H9 (cell line): ENCODE measurements at regions not wholly inside any gene's neighbourhood (a gene's known extent, or its start where the extent isn't known, plus 50 kb on each side); places are given as distances from the start of the nearest gene placed in this dataset.

ENCODE experiments used
- DNase-seq: peaks from one replicate; pipeline ENCODE4 v3.0.0-alpha.2; 2017
- H2AFZ ChIP-seq: one replicate; pipeline ENCODE4 v1.6.1; 2013; ENCODE audit warnings: mild to moderate bottlenecking, low read length, control low read depth, moderate library complexity
- H2AK5ac ChIP-seq: 2 replicates; pipeline ENCODE4 v1.6.1; 2013; ENCODE audit warnings: low read length, control low read depth, mixed read lengths; ENCODE audit not compliant: insufficient read length
- H2BK120ac ChIP-seq: one replicate; pipeline ENCODE4 v1.6.1; 2013; ENCODE audit warnings: low read depth, mild to moderate bottlenecking, low read length, control low read depth, inconsistent platforms; ENCODE audit not compliant: poor library complexity, severe bottlenecking
- H2BK12ac ChIP-seq: 2 replicates; pipeline ENCODE4 v1.6.1; 2013; ENCODE audit warnings: low read length, control low read depth, mixed read lengths, low read depth; ENCODE audit not compliant: insufficient read length
- H2BK15ac ChIP-seq: 2 replicates; pipeline ENCODE4 v1.6.1; 2013; ENCODE audit warnings: low read depth, low read length, control low read depth
- H2BK20ac ChIP-seq: one replicate; pipeline ENCODE4 v1.6.1; 2013; ENCODE audit warnings: low read depth, mild to moderate bottlenecking, low read length, control low read depth, inconsistent platforms; ENCODE audit not compliant: poor library complexity, severe bottlenecking
- H2BK5ac ChIP-seq: 2 replicates; pipeline ENCODE4 v1.6.1; 2013; ENCODE audit warnings: low read length, control low read depth, mixed read lengths; ENCODE audit not compliant: insufficient read length
- H3K14ac ChIP-seq: 2 replicates; pipeline ENCODE4 v1.6.1; 2013; ENCODE audit warnings: low read length, control low read depth; ENCODE audit not compliant: insufficient read depth
- H3K18ac ChIP-seq: 2 replicates; pipeline ENCODE4 v1.6.1; 2013; ENCODE audit warnings: low read depth, mild to moderate bottlenecking, mixed read lengths, low read length, control low read depth; ENCODE audit not compliant: insufficient read length
- H3K23ac ChIP-seq: 2 replicates; pipeline ENCODE4 v1.6.1; 2013; ENCODE audit warnings: low read length, control low read depth, mixed read lengths, low read depth; ENCODE audit not compliant: insufficient read length
- H3K23me2 ChIP-seq: 2 replicates; pipeline ENCODE4 v1.6.1; 2013; ENCODE audit warnings: low read depth, mild to moderate bottlenecking, mixed read lengths, low read length, control low read depth; ENCODE audit not compliant: insufficient read length, poor library complexity, severe bottlenecking
- H3K27ac ChIP-seq: 2 replicates; pipeline ENCODE4 v1.5.1; 2013; ENCODE audit warnings: low read length, control low read depth, mixed read lengths, low read depth; ENCODE audit not compliant: insufficient read length
- H3K27me3 ChIP-seq: 2 replicates; pipeline ENCODE4 v1.6.1; 2013; ENCODE audit warnings: low read length, control low read depth, inconsistent platforms; ENCODE audit not compliant: insufficient read depth
- H3K4ac ChIP-seq: 2 replicates; pipeline ENCODE4 v1.6.1; 2013; ENCODE audit warnings: low read depth, mild to moderate bottlenecking, control low read depth, inconsistent platforms, low read length, moderate library complexity
- H3K4me1 ChIP-seq: 2 replicates; pipeline ENCODE4 v1.6.1; 2013; ENCODE audit warnings: low read length, control low read depth, inconsistent platforms; ENCODE audit not compliant: insufficient read depth
- H3K4me2 ChIP-seq: 2 replicates; pipeline ENCODE4 v1.6.1; 2013; ENCODE audit warnings: low read length, control low read depth, mixed read lengths; ENCODE audit not compliant: insufficient read length, insufficient read depth
- H3K56ac ChIP-seq: 2 replicates; pipeline ENCODE4 v1.6.1; 2013; ENCODE audit warnings: low read depth, mild to moderate bottlenecking, mixed read lengths, low read length, control low read depth; ENCODE audit not compliant: insufficient read length
- H3K79me1 ChIP-seq: 2 replicates; pipeline ENCODE4 v1.6.1; 2013; ENCODE audit warnings: low read depth, mild to moderate bottlenecking, moderate library complexity, low read length, control low read depth, inconsistent platforms; ENCODE audit not compliant: insufficient read depth, poor library complexity, severe bottlenecking
- H3K79me2 ChIP-seq: 2 replicates; pipeline ENCODE4 v1.6.1; 2013; ENCODE audit warnings: low read length, control low read depth, inconsistent platforms; ENCODE audit not compliant: insufficient read depth
- H3K9ac ChIP-seq: 2 replicates; pipeline ENCODE4 v1.6.1; 2013; ENCODE audit warnings: low read length, control low read depth, mixed read lengths; ENCODE audit not compliant: insufficient read length; ENCODE audit errors: extremely low read depth
- H3K9me3 ChIP-seq: one replicate; pipeline ENCODE4 v1.6.1; 2013; ENCODE audit warnings: low read depth, low read length, inconsistent platforms; ENCODE audit not compliant: control insufficient read depth
- H3T11ph ChIP-seq: one replicate; pipeline ENCODE4 v1.6.1; 2013; ENCODE audit warnings: mild to moderate bottlenecking, low read length, control low read depth, inconsistent platforms
- H4K20me1 ChIP-seq: one replicate; pipeline ENCODE4 v1.6.1; 2013; ENCODE audit not compliant: control insufficient read depth, insufficient read length, insufficient read depth
- H4K5ac ChIP-seq: 2 replicates; pipeline ENCODE4 v1.6.1; 2013; ENCODE audit warnings: low read depth, mild to moderate bottlenecking, mixed read lengths, low read length, control low read depth; ENCODE audit not compliant: insufficient read length
- H4K8ac ChIP-seq: replicated peaks from 2 replicates; pipeline ENCODE4 v1.6.1; 2013; ENCODE audit warnings: low read length, control low read depth, mixed read lengths, low read depth; ENCODE audit not compliant: insufficient read length
- H4K91ac ChIP-seq: 2 replicates; pipeline ENCODE4 v1.6.1; 2013; ENCODE audit warnings: low read depth, mild to moderate bottlenecking, moderate library complexity, mixed read lengths, low read length, control low read depth; ENCODE audit not compliant: insufficient read length
- H3K27ac Mint-ChIP-seq, 3 experiments: 2 replicates in 2 of 3; 3 replicates in 1 of 3; pipeline ENCODE4 v1.8.0; 2020 to 2021; ENCODE audit warnings: mixed read lengths in 3 of 3, mild to moderate bottlenecking in 1 of 3, moderate library complexity in 1 of 3
- H3K27me3 Mint-ChIP-seq: 2 replicates; pipeline ENCODE4 v1.8.0; 2021; ENCODE audit warnings: low read depth, mild to moderate bottlenecking, moderate library complexity, mixed read lengths
- H3K36me3 Mint-ChIP-seq, 3 experiments: 2 replicates in 2 of 3; 3 replicates in 1 of 3; pipeline ENCODE4 v1.8.0; 2020 to 2021; ENCODE audit warnings: low read depth in 3 of 3, mixed read lengths in 3 of 3; ENCODE audit not compliant: insufficient read depth in 1 of 3
- H3K4me1 Mint-ChIP-seq, 2 experiments: 2 replicates each; pipeline ENCODE4 v1.8.0; 2020; ENCODE audit warnings: mixed read lengths in 2 of 2
- H3K4me3 Mint-ChIP-seq, 2 experiments: 2 replicates in 1 of 2; 3 replicates in 1 of 2; pipeline ENCODE4 v1.8.0; 2020 to 2021; ENCODE audit warnings: mild to moderate bottlenecking in 2 of 2, mixed read lengths in 2 of 2, moderate library complexity in 1 of 2
- H3K9me3 Mint-ChIP-seq, 2 experiments: 2 replicates in 1 of 2; 3 replicates in 1 of 2; pipeline ENCODE4 v1.8.0; 2020; ENCODE audit warnings: mild to moderate bottlenecking in 2 of 2, mixed read lengths in 2 of 2, moderate library complexity in 1 of 2
- CTCF ChIP-seq: fragments of 200-600 bp; sonication (generic); conservative IDR thresholded peaks from 3 replicates; pipeline ENCODE4 v1.8.0; 2021; ENCODE audit warnings: antibody characterized with exemption, mild to moderate bottlenecking
- WGBS: extraction: QIAGEN DNeasy Blood & Tissue Kit; methylation state at CpG from one replicate; pipeline ENCODE4 v1.1.7; 2013; ENCODE audit warnings: missing lambda C conversion rate, low lambda C conversion rate, mixed read lengths; ENCODE audit not compliant: insufficient read length; ENCODE audit errors: extremely low coverage; 5-methylcytosine and 5-hydroxymethylcytosine counted together

DNA sequence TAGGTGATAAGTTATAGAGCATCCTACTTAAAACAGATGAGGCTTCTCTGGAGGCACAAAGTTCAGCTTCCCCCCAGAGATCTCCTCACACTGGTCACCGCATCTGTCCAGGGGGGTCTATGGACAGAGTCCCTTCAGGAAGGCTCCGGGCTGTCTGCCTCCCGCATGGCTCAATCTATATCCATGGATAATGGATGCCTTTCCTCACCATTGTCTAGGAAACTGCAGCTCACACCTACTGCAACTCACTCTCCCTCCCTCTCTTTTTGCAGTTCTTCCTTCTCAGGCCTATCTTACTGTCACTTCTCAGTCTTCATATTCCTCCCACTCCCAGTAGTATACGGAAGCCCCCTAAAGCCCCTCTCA lies 100.6 kb upstream of the BCL2L14 start:
- no peak overlapping the region for H3K4me2 ChIP-seq
- no peak overlapping the region for H3T11ph ChIP-seq
- no peaks in the 10 kb centered on the region for H3K23me2 ChIP-seq
- H4K8ac ChIP-seq = no peak overlapping the region
- no peak overlapping the region for H2AFZ ChIP-seq
- no CpG with 5 or more reads among the region's 4 CpGs for WGBS
- H3K27ac Mint-ChIP-seq = peak overlapping the region; percentile 32 to 92 (median 69); a peak in 6 of 7 replicates
- no peak overlapping the region for H3K23ac ChIP-seq
- H3K9me3 ChIP-seq = no peaks in the 10 kb centered on the region
- peak overlapping the region; percentile 0 to 8; a peak in 2 of 5 replicates for H3K4me3 Mint-ChIP-seq
- H4K91ac ChIP-seq = no peak overlapping the region
- H3K79me1 ChIP-seq = no peaks in the 10 kb centered on the region
- no peak overlapping the region for H2BK120ac ChIP-seq
- H3K79me2 ChIP-seq = no peaks in the 10 kb centered on the region
- no peaks in the 10 kb centered on the region for H3K27me3 ChIP-seq
- peaks cover 1 to 4% of the 10 kb centered on the region in 2 experiments; a peak in 4 of 5 replicates for H3K9me3 Mint-ChIP-seq
- H2BK20ac ChIP-seq = no peak overlapping the region
- H3K14ac ChIP-seq = no peak overlapping the region
- no peak for DNase-seq
- peaks cover 0 to 5% (median 0%) of the 10 kb centered on the region in 3 experiments; a peak in 3 of 7 replicates for H3K36me3 Mint-ChIP-seq
- no peak overlapping the region for H2BK5ac ChIP-seq
- H3K56ac ChIP-seq = no peak overlapping the region
- H3K9ac ChIP-seq = no peak overlapping the region
- no peak overlapping the region for H2BK12ac ChIP-seq
- TF ChIP-seq CTCF = no peak
- no peak overlapping the region for H2AK5ac ChIP-seq
- H3K27ac ChIP-seq = no peak overlapping the region
- no peak overlapping the region for H3K18ac ChIP-seq
- H3K4me1 Mint-ChIP-seq = peaks cover 37 to 46% of the 10 kb centered on the region in 2 experiments
- H3K4ac ChIP-seq = no peak overlapping the region
- no peak overlapping the region for H4K5ac ChIP-seq
- H3K4me1 ChIP-seq = peaks cover 7% of the 10 kb centered on the region; the same call in 1 of the 2 replicates
- H3K27me3 Mint-ChIP-seq = peaks cover 11% of the 10 kb centered on the region; the same call in 1 of the 2 replicates
- H2BK15ac ChIP-seq = no peak overlapping the region
- no peaks in the 10 kb centered on the region for H4K20me1 ChIP-seq
